T-cell (primary cell): ENCODE measurements at regions not wholly inside any gene's neighbourhood (a gene's known extent, or its start where the extent isn't known, plus 50 kb on each side); places are given as distances from the start of the nearest gene placed in this dataset.
"Not testable (repeated sequence)": the region's sequence is repeated elsewhere in the genome, so short reads cannot be mapped to it uniquely, and the experiment has no call there.

Experiments used
- ATAC-seq, 4 experiments: fragments of 200-7000 bp in 3 of 4; fragments of 150-1000 bp in 1 of 4; cut with Tn5 transposase; replicated peaks in 1 of 4; 1 replicate in 3 of 4; 2 replicates in 1 of 4; pipeline ENCODE4 v1.10.0; 2021; ENCODE audit warnings: moderate library complexity in 3 of 4, mild to moderate bottlenecking in 2 of 4, moderate number of reproducible peaks in 1 of 4
- CTCF ChIA-PET, 2 donors: fragments of 300-600 bp; sonication (Branson Sonifier 250); formaldehyde crosslinking; loops; one replicate each; lab custom pipeline; 2022; ENCODE audit warnings: antibody characterized with exemption in 2 of 2; lab: Charles Lee
- POLR2A ChIA-PET, 2 donors: fragments of 300-600 bp; sonication (Branson Sonifier 250); formaldehyde crosslinking; loops; one replicate each; lab custom pipeline; 2022; ENCODE audit warnings: antibody characterized with exemption in 2 of 2; lab: Charles Lee
- DNase-seq, 35 experiments: peaks; one replicate each; pipeline versions ENCODE4 v3.0.0 to v3.0.0-alpha.2; 2013 to 2023
- H3K27ac ChIP-seq: one replicate; pipeline ENCODE4 v1.5.1; 2013; ENCODE audit warnings: low read length
- H3K27me3 ChIP-seq, 2 experiments: replicated peaks in 1 of 2; 1 replicate in 1 of 2; 2 replicates in 1 of 2; pipeline versions ENCODE4 v1.6.1 to v1.7.0; 2013; ENCODE audit warnings: low read length in 1 of 2, mixed read lengths in 1 of 2; ENCODE audit not compliant: control insufficient read depth in 2 of 2, insufficient read depth in 2 of 2; ENCODE audit errors: extremely low read depth in 1 of 2
- H3K36me3 ChIP-seq, 2 donors: 1 replicate in 1 of 2; 2 replicates in 1 of 2; pipeline versions ENCODE4 v1.6.1 to v1.7.0; 2013; ENCODE audit warnings: low read length in 1 of 2; ENCODE audit not compliant: control insufficient read depth in 2 of 2, insufficient read depth in 1 of 2; ENCODE audit errors: extremely low read depth in 1 of 2
- H3K4me1 ChIP-seq, 2 experiments: 1 replicate in 1 of 2; 2 replicates in 1 of 2; pipeline versions ENCODE4 v1.6.1 to v1.7.0; 2013; ENCODE audit warnings: low read length in 2 of 2, mixed read lengths in 1 of 2; ENCODE audit not compliant: insufficient read depth in 2 of 2, control insufficient read depth in 1 of 2; ENCODE audit errors: extremely low read depth in 1 of 2
- H3K4me3 ChIP-seq, 2 donors: 1 replicate in 1 of 2; 2 replicates in 1 of 2; pipeline versions ENCODE4 v1.5.1 to v1.7.0; 2013; ENCODE audit warnings: mild to moderate bottlenecking in 2 of 2, low read length in 1 of 2, moderate library complexity in 1 of 2; ENCODE audit not compliant: control insufficient read depth in 1 of 2; ENCODE audit errors: extremely low read depth in 1 of 2
- H3K9me3 ChIP-seq: 2 replicates; pipeline ENCODE4 v1.7.0; 2013
- H3K27ac Mint-ChIP-seq, 2 donors: one replicate each; pipeline ENCODE4 v1.8.0; 2020 to 2021; ENCODE audit warnings: mild to moderate bottlenecking in 2 of 2, mixed read lengths in 2 of 2
- H3K27me3 Mint-ChIP-seq, 2 donors: one replicate each; pipeline ENCODE4 v1.8.0; 2021 to 2022; ENCODE audit warnings: mixed read lengths in 2 of 2
- H3K36me3 Mint-ChIP-seq: one replicate; pipeline ENCODE4 v1.8.0; 2021; ENCODE audit warnings: mixed read lengths
- H3K4me1 Mint-ChIP-seq, 3 donors: one replicate each; pipeline ENCODE4 v1.8.0; 2020 to 2022; ENCODE audit warnings: mixed read lengths in 3 of 3, mild to moderate bottlenecking in 1 of 3
- H3K4me3 Mint-ChIP-seq, 3 donors: one replicate each; pipeline ENCODE4 v1.8.0; 2020 to 2022; ENCODE audit warnings: mild to moderate bottlenecking in 3 of 3, mixed read lengths in 3 of 3, moderate library complexity in 3 of 3
- H3K9me3 Mint-ChIP-seq, 3 donors: one replicate each; pipeline ENCODE4 v1.8.0; 2020 to 2022; ENCODE audit warnings: mixed read lengths in 3 of 3
- WGBS: methylation state at CpG from one replicate; pipeline ENCODE4 v1.1.5; 2013; ENCODE audit warnings: missing lambda C conversion rate; ENCODE audit not compliant: insufficient coverage; 5-methylcytosine and 5-hydroxymethylcytosine counted together

- no CpG with 5 or more reads among the region's 1 CpG for WGBS
- Mint-ChIP-seq H3K9me3 (peaks cover 0 to 7% (median 3%) of the 10 kb centered on the region in 3 donors), H3K4me3 (no peak overlapping the region), H3K27ac (no peak overlapping the region), H3K36me3 (no peaks in the 10 kb centered on the region), H3K4me1 (no peaks in the 10 kb centered on the region), H3K27me3 (no peaks in the 10 kb centered on the region)
- ATAC-seq (no peak), DNase-seq (no peak)
- H3K9me3 ChIP-seq, result no peaks in the 10 kb centered on the region
- CTCF ChIA-PET, result no interaction called here
- H3K27ac ChIP-seq, result no peak overlapping the region
- POLR2A ChIA-PET, result no interaction called here
- H3K36me3 ChIP-seq, result no peaks in the 10 kb centered on the region
- H3K27me3 ChIP-seq, result no peaks in the 10 kb centered on the region
- no peak overlapping the region for H3K4me3 ChIP-seq
- H3K4me1 ChIP-seq, result no peaks in the 10 kb centered on the region
Observed at GRCh38 chr4:158098802-158099201, 74.0 kb downstream of the GASK1B start.

GRCh38 chr4:158094413-158095134 is 78.3 kb downstream of the GASK1B start:
- Histone ChIP-seq H3K4me1 (no peaks in the 10 kb centered on the region), H3K9me3 (no peaks in the 10 kb centered on the region), H3K27me3 (no peaks in the 10 kb centered on the region), H3K4me3 (no peak overlapping the region), H3K27ac (no peak overlapping the region), H3K36me3 (no peaks in the 10 kb centered on the region)
- no peaks in the 10 kb centered on the region for H3K36me3 Mint-ChIP-seq
- WGBS, result 100% methylated on average over 1 of the region's 1 CpG
- ATAC-seq (no peak), DNase-seq (no peak)
- peaks cover 0 to 3% (median 3%) of the 10 kb centered on the region in 3 donors for H3K9me3 Mint-ChIP-seq
- ChIA-PET CTCF (no interaction called here), POLR2A (no interaction called here)
- H3K4me1 Mint-ChIP-seq, result no peaks in the 10 kb centered on the region
- H3K4me3 Mint-ChIP-seq, result no peak overlapping the region
- no peak overlapping the region for H3K27ac Mint-ChIP-seq
- no peaks in the 10 kb centered on the region for H3K27me3 Mint-ChIP-seq

DNA sequence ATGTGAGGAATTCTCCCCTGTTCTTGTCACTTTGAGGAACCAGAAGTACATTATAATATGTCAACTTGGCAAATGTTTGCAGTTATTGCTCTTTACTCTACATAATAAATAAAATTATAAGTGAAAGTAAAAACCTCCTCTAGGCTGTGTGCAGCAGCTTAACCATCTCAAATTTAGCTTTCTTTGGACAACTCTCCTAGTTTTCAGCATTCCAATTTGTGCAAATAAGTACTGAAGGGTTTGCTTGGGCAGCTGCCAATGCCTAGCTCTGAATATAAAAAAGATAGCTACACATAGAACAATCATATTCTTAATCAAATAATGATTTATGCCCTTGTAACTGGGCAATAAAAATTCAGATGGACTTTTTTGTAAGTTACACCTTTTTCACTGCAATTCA is 82.5 kb downstream of the GASK1B start:
- Histone ChIP-seq H3K4me1 (no peaks in the 10 kb centered on the region), H3K9me3 (no peaks in the 10 kb centered on the region), H3K27ac (no peak overlapping the region), H3K27me3 (no peaks in the 10 kb centered on the region), H3K4me3 (no peak overlapping the region), H3K36me3 (no peaks in the 10 kb centered on the region)
- H3K4me1 Mint-ChIP-seq, result no peaks in the 10 kb centered on the region
- ChIA-PET CTCF (no interaction called here), POLR2A (no interaction called here)
- no peaks in the 10 kb centered on the region for H3K36me3 Mint-ChIP-seq
- no peak overlapping the region for H3K27ac Mint-ChIP-seq
- DNase-seq (no peak), ATAC-seq (no peak)
- H3K4me3 Mint-ChIP-seq, result no peak overlapping the region
- H3K27me3 Mint-ChIP-seq, result no peaks in the 10 kb centered on the region
- no peaks in the 10 kb centered on the region for H3K9me3 Mint-ChIP-seq

GRCh38 chr4:158089897-158090296 is 82.9 kb downstream of the GASK1B start:
- H3K36me3 Mint-ChIP-seq, H3K27ac ChIP-seq, POLR2A ChIA-PET, H3K9me3 Mint-ChIP-seq, DNase-seq, H3K36me3 ChIP-seq, H3K27me3 ChIP-seq, H3K4me3 ChIP-seq, H3K27me3 Mint-ChIP-seq, H3K27ac Mint-ChIP-seq, H3K4me1 ChIP-seq, CTCF ChIA-PET, H3K4me3 Mint-ChIP-seq, H3K4me1 Mint-ChIP-seq, ATAC-seq, H3K9me3 ChIP-seq: not testable (repeated sequence)
- WGBS, result no CpG with 5 or more reads among the region's 21 CpGs

GRCh38 chr4:158080354-158080753 is 92.5 kb downstream of the GASK1B start:
- Histone ChIP-seq H3K4me1 (no peaks in the 10 kb centered on the region), H3K27ac (no peak overlapping the region), H3K4me3 (no peak overlapping the region), H3K9me3 (no peaks in the 10 kb centered on the region), H3K27me3 (no peaks in the 10 kb centered on the region), H3K36me3 (no peaks in the 10 kb centered on the region)
- Mint-ChIP-seq H3K36me3 (no peaks in the 10 kb centered on the region), H3K27ac (no peak overlapping the region), H3K4me3 (no peak overlapping the region), H3K27me3 (no peaks in the 10 kb centered on the region), H3K4me1 (no peaks in the 10 kb centered on the region), H3K9me3 (peaks cover 4 to 12% (median 7%) of the 10 kb centered on the region in 3 donors)
- WGBS, result 62% methylated on average over 2 of the region's 3 CpGs
- CTCF ChIA-PET, result no interaction called here
- DNase-seq, result no peak
- POLR2A ChIA-PET, result no interaction called here
- ATAC-seq, result no peak

DNA sequence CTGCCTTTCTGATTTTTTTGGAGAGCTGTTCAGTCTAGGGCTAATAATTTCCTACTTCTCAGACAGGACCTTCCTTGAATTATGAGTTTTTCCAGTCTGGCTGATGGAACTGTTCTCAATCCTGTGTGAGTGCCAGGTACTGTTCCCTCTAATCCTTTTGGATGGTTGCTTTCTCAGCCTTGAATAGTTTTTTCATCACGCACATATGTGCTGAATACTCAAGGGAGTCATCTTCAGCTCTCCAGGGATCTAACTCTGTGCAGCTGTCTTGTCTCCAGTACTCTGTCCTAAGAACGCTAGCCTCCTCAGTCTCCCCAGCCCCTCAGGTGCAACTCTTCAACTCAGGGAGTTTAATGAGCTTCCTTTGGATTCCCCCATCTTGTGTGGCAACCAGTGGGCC is 93.2 kb downstream of the GASK1B start:
- WGBS, result no CpG with 5 or more reads among the region's 2 CpGs
- Mint-ChIP-seq H3K4me3 (no peak overlapping the region), H3K27ac (no peak overlapping the region)

GRCh38 chr4:158077835-158078234 is 95.0 kb downstream of the GASK1B start:
- H3K27ac ChIP-seq, result no peak overlapping the region
- no peak overlapping the region for H3K4me3 Mint-ChIP-seq
- H3K9me3 Mint-ChIP-seq, result peaks cover 4 to 9% (median 4%) of the 10 kb centered on the region in 3 donors
- H3K27ac Mint-ChIP-seq, result no peak overlapping the region
- no peaks in the 10 kb centered on the region for H3K36me3 Mint-ChIP-seq
- no CpG with 5 or more reads among the region's 2 CpGs for WGBS
- H3K4me3 ChIP-seq, result no peak overlapping the region
- H3K27me3 Mint-ChIP-seq, result no peaks in the 10 kb centered on the region
- no peaks in the 10 kb centered on the region for H3K36me3 ChIP-seq
- no peaks in the 10 kb centered on the region for H3K4me1 ChIP-seq
- no peaks in the 10 kb centered on the region for H3K27me3 ChIP-seq
- ChIA-PET POLR2A (no interaction called here), CTCF (no interaction called here)
- ATAC-seq, result no peak
- no peaks in the 10 kb centered on the region for H3K4me1 Mint-ChIP-seq
- no peak for DNase-seq
- no peaks in the 10 kb centered on the region for H3K9me3 ChIP-seq

More for the DNA sequence above, 93.2 kb downstream of the GASK1B start:
- DNase-seq, result no peak
- no peaks in the 10 kb centered on the region for H3K27me3 Mint-ChIP-seq
- no peaks in the 10 kb centered on the region for H3K4me1 Mint-ChIP-seq
- Histone ChIP-seq H3K36me3 (no peaks in the 10 kb centered on the region), H3K27me3 (no peaks in the 10 kb centered on the region), H3K9me3 (no peaks in the 10 kb centered on the region), H3K27ac (no peak overlapping the region), H3K4me3 (no peak overlapping the region), H3K4me1 (no peaks in the 10 kb centered on the region)
- no peak for ATAC-seq
- peaks cover 4 to 12% (median 7%) of the 10 kb centered on the region in 3 donors for H3K9me3 Mint-ChIP-seq
- POLR2A ChIA-PET, result no interaction called here
- CTCF ChIA-PET, result no interaction called here
- no peaks in the 10 kb centered on the region for H3K36me3 Mint-ChIP-seq
